Activated T-cell treated with anti-CD3 and anti-CD28 coated beads for 48 hours (primary cell): ENCODE measurements at regions not wholly inside any gene's neighbourhood (a gene's known extent, or its start where the extent isn't known, plus 50 kb on each side); places are given as distances from the start of the nearest gene placed in this dataset.

ENCODE experiments used
- DNase-seq: peaks from one replicate; pipeline ENCODE4 v3.0.0-alpha.2; 2020; ENCODE audit warnings: low read depth

DNA sequence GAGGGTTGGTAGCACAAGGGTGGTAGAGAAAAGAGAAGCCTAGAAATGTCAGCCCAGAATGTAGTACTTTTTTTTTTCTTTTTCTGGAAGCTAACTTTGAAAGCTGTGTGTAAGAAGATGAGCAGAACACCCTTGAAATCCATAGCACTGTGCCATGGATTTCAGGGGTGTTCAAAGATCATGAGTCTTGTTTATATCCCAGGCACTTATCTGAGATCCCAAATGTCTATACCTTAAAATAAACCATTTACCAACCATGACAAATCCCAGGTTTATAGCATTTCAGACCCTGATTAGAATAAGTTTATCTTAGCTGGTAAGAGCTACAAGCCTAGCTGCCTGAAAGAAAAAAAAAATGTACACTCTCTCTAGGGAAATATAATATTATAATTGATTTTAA is 389.9 kb upstream of the ANXA10 start:
- no peak for DNase-seq

DNA sequence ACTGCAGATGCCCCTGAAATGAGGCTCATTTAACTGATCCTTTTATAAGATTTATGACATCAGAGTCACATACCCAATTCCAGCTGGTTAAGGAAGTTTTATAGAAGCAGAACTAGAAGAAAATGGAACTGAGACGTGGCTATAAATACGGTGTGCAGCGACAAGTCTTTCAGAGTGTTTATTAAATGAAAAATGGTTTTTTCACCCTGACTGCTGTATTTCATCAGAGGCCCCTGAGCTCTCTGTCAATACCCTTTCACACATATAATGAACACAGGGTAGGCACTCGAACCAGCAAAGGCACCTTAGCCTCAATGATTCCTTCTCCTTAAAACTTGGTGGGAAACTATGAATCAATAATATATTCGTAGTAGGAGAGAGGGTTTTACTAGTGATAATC is 380.8 kb upstream of the ANXA10 start:
- no peak for DNase-seq

DNA sequence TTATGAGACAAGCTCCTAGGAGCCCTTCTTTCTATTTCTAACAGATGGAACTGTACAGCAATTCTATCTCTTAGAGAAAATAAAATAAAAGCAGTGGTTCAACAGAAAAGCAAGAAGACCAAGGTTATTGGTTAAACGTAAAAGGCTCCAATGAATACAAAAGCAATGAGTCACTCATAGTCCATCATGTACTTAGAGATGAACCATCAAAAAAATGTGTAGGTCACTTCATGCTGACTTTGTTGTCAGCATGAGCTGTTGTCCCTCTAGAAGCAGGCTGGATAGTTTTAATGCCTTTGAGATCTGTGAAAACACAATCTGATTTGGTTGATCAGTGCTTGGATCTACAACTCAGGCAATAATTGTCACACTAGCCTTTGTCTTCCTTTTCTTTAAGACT is 378.6 kb upstream of the ANXA10 start:
- DNase-seq, result no peak

DNA sequence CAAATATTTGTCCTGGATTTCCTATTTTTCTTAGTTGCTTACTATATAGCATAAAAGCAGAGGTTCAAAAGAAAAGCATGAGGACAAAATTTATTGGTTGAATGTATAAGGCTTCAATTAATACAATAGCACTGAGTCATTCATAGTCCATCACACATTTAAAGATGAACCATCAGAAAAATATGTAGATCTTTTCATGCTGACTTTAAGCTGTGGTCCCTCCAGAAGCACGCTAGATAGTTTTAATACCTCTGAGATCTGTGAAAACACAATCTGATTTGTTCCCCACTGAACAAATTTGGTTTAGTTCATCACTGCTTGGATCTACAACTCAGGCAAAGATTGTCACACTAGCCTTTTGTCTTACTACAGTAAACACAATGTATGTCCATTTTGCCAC is 377.2 kb upstream of the ANXA10 start:
- DNase-seq, result no peak

DNA sequence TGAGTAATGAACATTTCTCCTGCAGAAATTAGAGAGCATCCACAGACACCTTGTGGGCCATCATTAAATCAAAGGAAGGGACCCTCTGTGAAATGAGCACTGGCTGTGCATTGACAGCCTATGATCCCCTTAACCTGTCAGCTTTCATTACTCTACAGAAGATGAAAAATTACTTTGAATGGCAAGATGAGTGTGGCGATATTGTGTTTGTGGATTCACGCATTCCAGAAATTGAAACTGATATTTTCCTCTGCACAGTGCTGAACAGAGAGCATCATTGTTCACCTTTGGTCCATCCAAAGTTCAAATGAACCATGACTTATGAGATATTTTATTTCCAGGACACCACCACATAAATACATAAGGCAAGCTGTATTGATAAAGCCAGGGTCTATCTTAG is 374.8 kb upstream of the ANXA10 start:
- no peak for DNase-seq

DNA sequence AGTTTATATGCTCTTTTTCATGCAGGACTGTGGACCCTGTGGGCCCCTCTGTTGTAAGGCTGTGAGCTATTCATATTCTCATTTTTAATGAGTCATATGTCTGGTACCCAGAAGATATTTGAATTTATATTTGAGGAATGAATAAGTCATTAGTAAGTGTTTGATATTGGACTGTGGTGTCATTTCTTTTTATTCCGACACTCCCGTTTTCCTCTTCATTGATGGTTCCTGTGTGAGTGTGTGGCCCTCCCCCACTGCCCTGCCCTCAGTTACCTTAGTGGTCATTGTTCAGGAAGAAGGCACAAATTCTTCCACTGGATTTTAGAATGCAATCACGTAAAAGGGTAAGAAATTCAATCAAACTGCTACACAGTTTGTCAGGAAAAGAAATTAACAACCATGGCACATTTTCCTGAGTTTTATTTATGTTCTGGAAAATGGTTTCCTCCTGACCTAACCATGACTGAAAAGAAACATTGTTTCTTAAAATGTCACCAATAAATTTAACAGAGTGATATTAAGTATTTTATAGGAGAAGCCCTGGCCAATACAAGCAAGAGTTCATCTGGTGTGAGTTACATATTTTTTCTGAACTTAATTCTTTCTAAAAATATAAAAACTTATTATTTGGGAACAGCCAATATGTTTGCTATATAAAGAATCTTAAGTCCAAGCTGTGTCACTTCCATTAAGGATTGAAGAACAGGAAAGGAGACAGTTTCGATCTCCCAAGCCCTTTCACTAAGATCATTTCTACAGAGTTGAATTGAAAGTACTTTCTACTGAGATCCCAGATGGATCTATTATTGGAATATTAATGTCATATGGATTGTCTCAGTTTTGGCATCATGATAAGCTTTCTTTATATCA is 370.5 kb upstream of the ANXA10 start:
- no peak for DNase-seq

DNA sequence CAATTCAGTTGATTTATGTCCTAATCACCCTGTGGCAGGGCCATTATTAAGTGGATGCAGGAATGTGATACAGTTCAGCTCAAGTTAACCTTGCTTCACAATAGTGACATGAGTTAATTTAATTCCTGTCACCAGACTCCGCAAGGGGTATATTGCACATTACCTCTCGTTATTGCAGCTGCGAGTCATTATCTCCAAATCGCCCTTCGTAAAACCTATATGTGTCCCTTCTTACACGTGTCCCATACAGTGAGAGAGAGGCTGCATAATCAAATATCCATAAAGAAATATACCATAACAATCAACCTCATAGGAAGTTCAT is 369.9 kb upstream of the ANXA10 start:
- no peak for DNase-seq

DNA sequence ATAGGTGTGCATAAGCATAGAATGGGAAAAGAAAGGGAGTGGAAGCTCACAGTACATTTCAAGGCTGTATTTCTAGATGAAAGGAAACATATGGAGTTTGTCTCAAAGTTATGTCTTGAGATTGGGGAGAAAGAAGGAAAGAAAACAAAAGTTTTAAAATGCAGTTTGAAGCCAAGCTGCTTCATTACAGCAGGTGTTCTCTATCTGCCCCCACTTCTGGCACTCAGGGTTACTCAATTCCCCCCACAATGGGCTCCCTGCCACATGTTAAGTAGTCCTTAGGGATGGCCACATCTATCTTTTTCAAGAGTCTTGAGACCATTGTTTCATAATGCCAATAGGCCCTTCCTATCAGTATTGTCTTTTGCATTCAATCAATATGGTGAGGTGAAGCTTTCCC is 367.4 kb upstream of the ANXA10 start:
- no peak for DNase-seq

DNA sequence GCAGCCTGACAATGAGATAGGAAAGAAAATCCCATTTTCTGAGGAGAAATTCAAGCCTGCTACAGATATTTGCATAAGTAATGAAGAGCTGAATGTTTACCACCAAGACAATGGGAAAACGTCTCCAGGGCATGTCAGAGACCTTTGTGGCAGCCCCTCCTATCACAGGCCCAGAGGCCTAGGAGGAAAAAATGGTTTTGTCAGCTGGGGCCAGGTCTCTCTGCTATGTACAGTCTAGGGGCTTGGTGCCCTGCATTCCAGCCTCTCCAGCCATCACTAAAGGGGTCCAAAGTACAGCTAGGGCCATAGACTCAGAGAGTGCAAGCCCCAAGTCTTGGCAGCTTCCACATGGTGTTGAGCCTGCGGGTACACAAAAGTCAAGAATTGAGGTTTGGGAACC is 361.6 kb upstream of the ANXA10 start:
- DNase-seq, result no peak

DNA sequence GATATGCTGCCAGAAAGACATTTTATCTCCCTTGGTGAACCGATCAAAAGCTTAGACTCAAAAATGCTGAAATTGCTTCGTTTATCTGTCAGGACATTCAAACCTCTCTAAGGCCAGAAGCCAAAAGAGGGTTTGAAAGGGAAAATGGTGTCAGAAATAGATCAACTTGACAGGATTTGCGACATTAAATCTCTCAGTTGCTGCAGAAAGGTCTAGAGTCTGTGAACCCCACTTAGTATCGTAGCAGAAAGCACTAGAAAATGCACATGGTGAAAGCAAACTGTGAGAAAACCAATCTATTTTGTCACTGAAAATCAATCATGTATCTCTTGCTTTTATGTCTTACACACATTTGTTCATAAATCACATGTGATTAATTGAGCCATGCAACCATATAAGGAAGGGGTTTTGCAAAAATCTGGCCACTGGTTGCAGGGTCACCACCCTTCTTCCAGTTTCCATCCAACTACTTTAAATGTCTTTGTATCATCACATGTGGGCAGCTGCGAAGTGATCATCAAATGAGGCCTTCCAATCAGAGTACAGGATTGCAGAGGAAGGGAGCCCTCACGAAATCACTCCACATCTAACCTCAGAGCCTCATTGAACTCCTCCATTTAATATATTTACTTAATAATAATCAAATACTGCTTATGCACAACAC is 347.2 kb upstream of the ANXA10 start:
- no peak for DNase-seq

DNA sequence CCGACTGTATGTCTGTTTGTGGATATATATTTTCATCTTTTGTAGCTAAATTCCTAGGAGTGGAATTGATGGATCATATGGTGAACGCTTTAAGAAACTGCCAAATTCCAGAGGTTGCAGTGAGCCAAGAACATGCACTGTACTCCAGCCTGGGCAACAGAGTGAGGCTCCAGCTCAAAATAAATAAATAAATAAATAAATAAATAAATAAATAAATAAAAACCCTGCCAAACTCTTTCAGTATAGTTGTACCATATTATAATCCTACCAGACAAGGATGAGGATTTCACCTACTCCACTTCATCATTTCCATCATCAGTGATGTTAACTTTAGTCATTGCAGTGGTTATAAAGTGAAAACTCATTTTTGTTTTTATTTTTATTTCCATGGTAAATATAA is 325.1 kb upstream of the ANXA10 start:
- DNase-seq, result no peak

DNA sequence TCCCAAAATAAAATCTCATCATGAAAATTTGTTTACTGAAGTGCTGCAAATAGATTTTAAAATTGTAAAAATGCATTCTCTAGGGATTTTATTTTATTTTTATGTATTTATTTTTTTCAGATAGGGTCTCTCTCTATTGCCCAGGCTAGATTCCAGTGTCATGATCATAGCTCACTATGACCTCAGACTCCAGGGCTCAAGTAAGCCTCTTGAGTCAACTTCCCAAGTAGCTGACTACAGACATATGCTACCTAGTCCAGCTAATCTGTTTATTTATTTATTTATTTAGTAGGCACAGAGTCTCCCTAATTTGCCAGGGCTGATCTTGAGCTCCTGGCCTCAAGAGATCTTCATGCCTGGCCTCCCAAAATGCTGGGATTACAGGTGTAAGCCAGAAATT is 317.7 kb upstream of the ANXA10 start:
- DNase-seq, result no peak

DNA sequence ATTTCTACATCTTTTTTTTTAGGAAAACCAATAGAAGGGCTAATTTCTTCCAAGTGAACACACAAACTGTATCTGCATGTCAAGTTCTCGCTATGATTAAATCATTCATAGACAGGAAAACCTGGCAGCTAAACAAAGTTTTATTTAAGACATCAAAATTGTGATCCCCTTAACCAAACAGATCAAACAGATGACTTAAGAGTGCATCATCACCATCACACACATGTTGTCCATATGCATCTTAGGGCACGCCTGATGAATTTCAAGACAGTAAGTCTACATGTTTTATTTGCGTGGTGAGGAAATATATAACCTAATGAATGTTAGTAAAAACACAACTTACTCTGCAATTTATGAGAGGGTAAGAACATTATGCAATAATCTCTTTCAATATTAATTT is 317.0 kb upstream of the ANXA10 start:
- no peak for DNase-seq

DNA sequence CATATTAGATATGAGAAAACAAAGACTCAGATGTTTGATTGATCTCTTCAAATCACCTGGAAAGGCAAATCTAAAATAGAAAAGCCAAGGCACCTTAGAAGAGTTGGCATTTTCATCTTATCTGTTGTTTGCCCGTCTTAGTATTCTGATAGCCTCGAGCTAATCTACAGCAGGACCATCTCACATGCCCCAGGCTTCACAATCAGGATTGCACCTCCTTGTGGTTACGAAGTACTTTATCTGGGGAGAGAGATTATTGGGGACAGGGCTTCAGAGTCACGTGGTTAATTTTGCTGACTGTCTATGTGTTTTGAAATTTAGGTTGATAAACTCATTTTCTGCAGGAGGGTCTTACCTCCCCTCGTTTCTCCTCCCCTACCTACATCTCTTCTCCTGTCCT is 313.1 kb upstream of the ANXA10 start:
- no peak for DNase-seq

DNA sequence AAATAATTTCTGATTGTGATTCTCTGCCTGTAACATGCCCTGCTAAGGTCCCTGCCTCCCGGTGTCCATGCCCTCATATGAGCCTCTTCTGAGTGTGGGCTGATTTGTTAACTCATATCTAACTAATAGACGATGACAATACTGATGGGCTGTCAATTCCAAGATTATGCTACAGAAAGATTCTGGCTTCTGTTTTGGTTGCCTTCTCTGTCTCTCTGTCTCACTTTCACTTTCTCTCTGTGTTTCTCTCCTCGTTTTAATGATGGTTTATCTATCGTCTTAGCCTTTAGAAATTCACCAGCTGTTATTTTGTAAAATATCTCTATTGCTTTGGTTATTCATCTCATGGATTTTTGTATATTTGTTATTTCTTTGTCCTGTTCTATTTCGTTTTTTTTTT is 312.5 kb upstream of the ANXA10 start:
- no peak for DNase-seq

DNA sequence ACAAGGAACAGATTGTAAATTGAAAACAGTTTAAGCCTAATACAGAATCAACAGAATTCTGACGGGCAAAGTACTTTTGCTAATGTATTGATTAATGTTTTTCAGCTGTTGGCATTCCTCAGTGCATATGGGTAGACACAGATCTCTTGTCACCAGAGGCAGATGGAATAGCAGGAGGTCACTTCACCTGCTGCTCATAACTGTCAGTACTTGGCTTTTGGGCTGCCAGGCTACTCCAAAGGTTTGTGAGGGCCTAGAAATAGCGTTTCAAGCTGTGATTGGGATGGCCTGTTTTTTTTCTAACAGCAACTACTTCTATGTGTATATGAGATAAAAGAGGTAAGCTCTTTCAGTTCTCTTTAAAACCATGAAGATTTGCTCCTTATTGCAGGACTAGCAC is 307.5 kb upstream of the ANXA10 start:
- DNase-seq, result no peak

DNA sequence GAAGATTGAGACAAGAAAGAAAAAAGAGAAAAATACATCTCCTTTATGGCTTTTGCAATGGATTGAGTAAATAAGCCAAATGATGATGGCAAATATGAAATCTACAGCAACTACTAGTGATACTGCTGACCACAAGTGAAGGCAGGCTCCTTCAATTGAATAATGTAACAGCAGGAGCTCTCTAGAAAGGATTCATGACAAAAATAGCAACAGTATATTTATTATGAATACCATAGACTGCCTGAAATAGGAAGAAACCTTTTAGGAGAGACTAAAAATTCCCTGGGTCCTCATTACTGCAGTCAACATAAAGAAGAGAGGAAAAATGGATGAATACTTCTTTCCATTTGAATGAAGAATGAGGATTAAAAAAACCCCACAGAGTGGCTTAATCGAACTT is 306.8 kb upstream of the ANXA10 start:
- DNase-seq, result no peak

DNA sequence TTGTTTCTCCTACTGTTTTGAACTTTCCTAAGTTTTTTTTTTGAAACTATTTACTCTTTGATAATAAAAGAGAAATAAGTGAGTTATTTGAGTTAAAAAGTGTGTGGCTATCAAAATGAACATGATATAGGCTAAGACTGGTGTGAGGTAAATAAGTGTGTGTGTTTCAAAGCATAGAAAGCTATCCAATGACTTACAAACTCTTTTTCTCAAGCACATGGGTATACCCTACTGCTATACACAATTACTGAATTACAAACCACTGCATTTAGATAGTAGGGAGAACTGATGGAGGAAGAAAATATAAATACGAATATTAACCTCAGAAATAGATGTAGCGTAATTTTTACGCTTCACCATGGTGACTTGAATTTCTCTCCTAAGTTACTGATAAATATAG is 305.8 kb upstream of the ANXA10 start:
- DNase-seq, result no peak

DNA sequence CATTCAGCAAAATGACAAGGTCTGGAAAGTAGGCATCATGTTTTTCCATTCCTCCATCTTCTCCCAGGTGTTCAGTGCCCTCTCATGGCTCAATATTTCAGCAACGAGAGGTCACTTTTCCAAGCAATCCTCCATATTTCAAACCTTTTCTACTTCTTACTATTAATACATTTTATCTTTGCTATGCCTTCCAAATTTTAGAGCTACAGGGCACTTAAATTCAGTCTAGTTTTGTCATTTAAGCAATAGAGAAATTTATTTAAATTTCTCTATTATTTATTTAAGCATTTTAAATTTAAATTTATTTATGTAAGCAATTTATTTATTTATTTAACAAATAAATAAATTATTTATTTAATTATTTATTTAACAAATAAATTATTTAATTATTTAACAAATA is 305.1 kb upstream of the ANXA10 start:
- no peak for DNase-seq

DNA sequence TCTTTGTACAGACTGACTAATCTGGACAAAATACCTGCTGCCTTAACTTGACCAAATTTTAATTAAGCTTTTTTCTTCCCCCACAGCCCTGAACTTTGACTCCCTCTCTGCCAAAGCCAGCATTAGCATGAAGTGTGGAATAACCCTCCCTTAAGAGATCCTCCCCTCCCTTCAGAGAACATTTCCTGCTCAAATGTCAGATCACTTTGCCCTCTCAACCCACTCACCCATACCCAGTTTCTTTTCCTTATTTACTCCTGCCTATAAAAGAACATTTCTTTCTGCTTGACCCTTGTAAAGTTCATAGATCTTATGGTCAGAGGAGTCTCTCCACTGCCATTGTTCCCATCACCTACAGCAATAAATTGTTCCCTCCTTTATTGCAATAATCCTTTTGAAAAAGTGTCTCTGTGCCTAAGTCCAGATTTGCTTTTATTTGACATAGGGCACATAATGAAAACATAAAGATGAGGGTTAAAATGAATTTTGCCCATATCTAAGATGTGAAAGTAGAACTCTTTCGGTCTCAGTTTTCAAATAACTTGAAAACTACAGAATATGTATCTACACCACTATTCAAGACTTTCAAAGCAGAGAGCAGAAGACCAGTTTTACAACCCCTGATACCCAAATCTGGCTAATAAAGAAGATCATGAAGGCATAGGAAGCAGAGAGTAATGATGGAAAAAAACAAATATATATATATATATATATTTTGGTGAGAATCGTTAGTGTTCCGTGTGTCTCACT is 289.7 kb upstream of the ANXA10 start:
- DNase-seq, result no peak

DNA sequence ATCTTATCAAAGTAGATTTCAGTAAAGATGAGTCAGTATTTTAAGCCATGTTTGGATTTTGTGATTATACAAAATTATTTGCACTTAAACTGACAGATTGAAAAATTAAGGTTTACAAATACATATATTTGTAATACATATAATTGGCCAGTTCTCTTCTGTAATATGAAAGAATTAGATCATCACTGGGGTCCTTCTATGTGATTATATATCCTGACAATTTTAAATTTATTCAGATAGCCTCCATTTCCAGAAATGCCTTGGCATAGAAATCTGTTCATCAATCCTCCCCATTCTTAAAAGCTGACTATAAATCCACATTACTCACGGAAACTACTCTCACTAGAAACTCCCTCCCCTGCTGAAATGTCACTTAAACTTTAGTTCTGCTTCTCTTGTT is 280.4 kb upstream of the ANXA10 start:
- no peak for DNase-seq

DNA sequence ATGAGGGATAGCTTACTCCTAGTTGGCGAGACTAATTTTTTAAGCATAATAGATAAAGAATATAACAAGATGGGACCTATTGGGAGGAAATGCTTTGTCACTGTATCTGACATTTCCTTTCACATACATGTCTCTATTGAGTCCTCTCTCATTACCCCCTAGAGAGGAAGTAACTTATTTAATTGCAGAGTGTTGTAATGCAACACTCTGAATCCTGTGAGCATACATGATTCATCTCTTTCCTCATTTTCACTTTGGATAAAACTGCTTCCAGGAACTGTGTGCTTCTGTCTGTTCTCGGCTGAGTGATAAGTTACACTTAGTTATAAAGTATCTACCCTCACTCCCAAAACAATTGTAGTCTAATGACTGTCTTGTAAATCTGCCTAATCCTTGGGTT is 266.1 kb upstream of the ANXA10 start:
- no peak for DNase-seq

DNA sequence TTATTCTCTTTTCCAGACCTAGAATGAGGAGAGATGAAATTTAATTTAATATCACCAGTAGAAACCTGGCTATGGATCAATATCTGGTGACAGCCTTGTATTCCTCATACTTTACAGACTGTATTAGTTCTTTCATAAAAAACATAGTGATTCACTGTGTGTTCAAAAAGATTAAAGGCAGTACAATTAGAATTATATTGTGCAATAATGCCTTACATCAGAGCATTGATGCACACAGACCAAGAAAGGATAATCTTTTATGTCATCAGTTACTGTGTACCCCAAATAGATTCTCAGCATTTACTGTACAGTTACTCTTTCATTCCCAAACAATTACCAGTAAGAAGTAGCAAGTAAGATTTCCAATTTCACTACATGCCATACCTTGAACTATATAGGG is 260.5 kb upstream of the ANXA10 start:
- no peak for DNase-seq
